ENCODE measurements at regions not wholly inside any gene's neighbourhood (a gene's known extent, or its start where the extent isn't known, plus 50 kb on each side); places are given as distances from the start of the nearest gene placed in this dataset.

GRCh38 chr3:22296601-22297000 is 545.6 kb upstream of the ZNF385D start:
- no peaks in the 10 kb centered on the region for H3K27me3 ChIP-seq (replicated peaks; ENCODE audit: insufficient read depth, low read depth, low read length, poor library complexity)
- ChIA-PET CTCF (no interaction called here), POLR2A (ENCODE audit: low non-redundant PET) (no interaction called here)
- no peak for TF ChIP-seq EZH2 (IDR thresholded peaks at IDR 0.05; ENCODE audit: borderline replicate concordance, low read depth, low read length, poor library complexity, severe bottlenecking)
- no peak for TF ChIP-seq CTCF (conservative IDR thresholded peaks at IDR 0.05; ENCODE audit: low read depth, low read length)
- H3K4me3 ChIP-seq (ENCODE audit: low read depth, low read length, poor library complexity, severe bottlenecking), result no peak overlapping the region
- H3K36me3 ChIP-seq (ENCODE audit: insufficient read depth, low read length, poor library complexity, severe bottlenecking), result no peaks in the 10 kb centered on the region
- no TSS peak for BruUV-seq (replicated peaks)
- H3K9me3 ChIP-seq (ENCODE audit: low read depth, low read length, poor library complexity, severe bottlenecking), result peaks cover 32% of the 10 kb centered on the region
- intact Hi-C loops (cut with micrococcal nuclease; ENCODE audit: unreplicated experiment), result no loop called here
- no peak overlapping the region for H3K27ac ChIP-seq (ENCODE audit: low read depth, low read length, poor library complexity, severe bottlenecking)
- no peaks in the 10 kb centered on the region for H3K4me1 ChIP-seq (ENCODE audit: insufficient read depth, low read length, poor library complexity, severe bottlenecking)
- DNase-seq (ENCODE audit: low spot score), result no peak

GRCh38 chr3:22297436-22297835 is 546.4 kb upstream of the ZNF385D start:
- H3K27ac ChIP-seq (ENCODE audit: low read depth, low read length, poor library complexity, severe bottlenecking), result no peak overlapping the region

GRCh38 chr3:22306454-22306853 is 555.4 kb upstream of the ZNF385D start:
- no peaks in the 10 kb centered on the region for H3K36me3 ChIP-seq (ENCODE audit: insufficient read depth, low read length, poor library complexity, severe bottlenecking)
- H3K4me3 ChIP-seq (ENCODE audit: low read depth, low read length, poor library complexity, severe bottlenecking), result no peak overlapping the region
- no peaks in the 10 kb centered on the region for H3K27me3 ChIP-seq (replicated peaks; ENCODE audit: insufficient read depth, low read depth, low read length, poor library complexity)
- no TSS peak for BruUV-seq (replicated peaks)
- H3K4me1 ChIP-seq (ENCODE audit: insufficient read depth, low read length, poor library complexity, severe bottlenecking), result no peaks in the 10 kb centered on the region
- intact Hi-C loops (cut with micrococcal nuclease; ENCODE audit: unreplicated experiment), result no loop called here
- POLR2A ChIA-PET (ENCODE audit: low non-redundant PET), result no interaction called here
- no peak overlapping the region for H3K27ac ChIP-seq (ENCODE audit: low read depth, low read length, poor library complexity, severe bottlenecking)
- DNase-seq (ENCODE audit: low spot score), result no peak
- TF ChIP-seq EZH2 (IDR thresholded peaks at IDR 0.05; ENCODE audit: borderline replicate concordance, low read depth, low read length, poor library complexity, severe bottlenecking) (no peak), CTCF (conservative IDR thresholded peaks at IDR 0.05; ENCODE audit: low read depth, low read length) (no peak)
- H3K9me3 ChIP-seq (ENCODE audit: low read depth, low read length, poor library complexity, severe bottlenecking), result peaks cover 5% of the 10 kb centered on the region
- CTCF ChIA-PET, result no interaction called here

More at GRCh38 chr3:22297436-22297835, 546.4 kb upstream of the ZNF385D start:
- POLR2A ChIA-PET (ENCODE audit: low non-redundant PET), result no interaction called here
- Histone ChIP-seq H3K4me1 (ENCODE audit: insufficient read depth, low read length, poor library complexity, severe bottlenecking) (no peaks in the 10 kb centered on the region), H3K27me3 (replicated peaks; ENCODE audit: insufficient read depth, low read depth, low read length, poor library complexity) (no peaks in the 10 kb centered on the region), H3K4me3 (ENCODE audit: low read depth, low read length, poor library complexity, severe bottlenecking) (no peak overlapping the region), H3K9me3 (ENCODE audit: low read depth, low read length, poor library complexity, severe bottlenecking) (peaks cover 28% of the 10 kb centered on the region), H3K36me3 (ENCODE audit: insufficient read depth, low read length, poor library complexity, severe bottlenecking) (no peaks in the 10 kb centered on the region)
- DNase-seq (ENCODE audit: low spot score), result no peak
- BruUV-seq (replicated peaks), result no TSS peak
- TF ChIP-seq CTCF (conservative IDR thresholded peaks at IDR 0.05; ENCODE audit: low read depth, low read length) (no peak), EZH2 (IDR thresholded peaks at IDR 0.05; ENCODE audit: borderline replicate concordance, low read depth, low read length, poor library complexity, severe bottlenecking) (no peak)
- CTCF ChIA-PET, result no interaction called here
- intact Hi-C loops (cut with micrococcal nuclease; ENCODE audit: unreplicated experiment), result no loop called here
